Left ventricle myocardium inferior (tissue), 1 donor: ENCODE measurements at regions not wholly inside any gene's neighbourhood (a gene's known extent, or its start where the extent isn't known, plus 50 kb on each side); places are given as distances from the start of the nearest gene placed in this dataset.

ENCODE experiments used
- DNase-seq: peaks from one replicate; pipeline ENCODE4 v3.0.0-alpha.2; 2020
- H3K27ac ChIP-seq: fragments of 200-600 bp; replicated peaks from 2 replicates; pipeline ENCODE4 v1.8.0; 2021
- H3K27me3 ChIP-seq: fragments of 200-600 bp; 2 replicates; pipeline ENCODE4 v1.8.0; 2021; ENCODE audit warnings: low read depth
- H3K36me3 ChIP-seq: fragments of 200-600 bp; 2 replicates; pipeline ENCODE4 v1.8.0; 2021
- H3K4me1 ChIP-seq: fragments of 200-600 bp; 2 replicates; pipeline ENCODE4 v1.8.0; 2021
- H3K4me3 ChIP-seq: fragments of 200-600 bp; 2 replicates; pipeline ENCODE4 v1.8.0; 2021; ENCODE audit warnings: mild to moderate bottlenecking, moderate library complexity
- H3K9me3 ChIP-seq: fragments of 200-600 bp; replicated peaks from 2 replicates; pipeline ENCODE4 v1.8.0; 2021
- CTCF ChIP-seq: fragments of 200-600 bp; IDR thresholded peaks from 2 replicates; pipeline ENCODE4 v1.8.0; 2021; ENCODE audit warnings: antibody characterized with exemption, mild to moderate bottlenecking, borderline replicate concordance
- intact Hi-C: fragments of 100-400 bp; cut with micrococcal nuclease; formaldehyde crosslinking; loops from one replicate; pipeline ENCODE4 v1.11.0; 2022
- donor health status: DM: no; HTN: yes; CAD: no; lungs with severe emphysema.

- H3K4me1 ChIP-seq, result peaks cover 7% of the 10 kb centered on the region
- intact Hi-C loops, result no loop called here
- no peak for DNase-seq
- H3K4me3 ChIP-seq, result no peak overlapping the region
- TF ChIP-seq CTCF, result no peak
- no peak overlapping the region for H3K27ac ChIP-seq
- H3K36me3 ChIP-seq, result no peaks in the 10 kb centered on the region
- no peaks in the 10 kb centered on the region for H3K27me3 ChIP-seq
- H3K9me3 ChIP-seq, result peaks cover 1% of the 10 kb centered on the region
These were observed 150.1 kb upstream of the SDK2 start for GRCh38 chr17:73794336-73794735.

- intact Hi-C loops, result no loop called here
- no peak for DNase-seq
- Histone ChIP-seq H3K4me1 (peaks cover 7% of the 10 kb centered on the region), H3K4me3 (no peak overlapping the region), H3K27me3 (peaks cover 5% of the 10 kb centered on the region), H3K36me3 (no peaks in the 10 kb centered on the region), H3K9me3 (no peaks in the 10 kb centered on the region), H3K27ac (no peak overlapping the region)
- TF ChIP-seq CTCF, result no peak
These were observed 151.5 kb upstream of the SDK2 start for GRCh38 chr17:73795730-73796129.

- no peak overlapping the region for H3K27ac ChIP-seq
- DNase-seq, result no peak
- H3K9me3 ChIP-seq, result peaks cover 3% of the 10 kb centered on the region
- intact Hi-C loops, result no loop called here
- no peak overlapping the region for H3K4me3 ChIP-seq
- H3K36me3 ChIP-seq, result no peaks in the 10 kb centered on the region
- peaks cover 19% of the 10 kb centered on the region for H3K27me3 ChIP-seq
- TF ChIP-seq CTCF, result no peak
- peaks cover 7% of the 10 kb centered on the region for H3K4me1 ChIP-seq
These were observed 153.4 kb upstream of the SDK2 start for GRCh38 chr17:73797594-73798110.

- no peaks in the 10 kb centered on the region for H3K36me3 ChIP-seq
- no peak for TF ChIP-seq CTCF
- intact Hi-C loops, result no loop called here
- H3K4me1 ChIP-seq, result peaks cover 7% of the 10 kb centered on the region
- H3K4me3 ChIP-seq, result no peak overlapping the region
- no peak overlapping the region for H3K27ac ChIP-seq
- DNase-seq, result no peak
- peaks cover 9% of the 10 kb centered on the region for H3K9me3 ChIP-seq
- peaks cover 24% of the 10 kb centered on the region for H3K27me3 ChIP-seq
These were observed 154.0 kb upstream of the SDK2 start for GRCh38 chr17:73798111-73798748.

GRCh38 chr17:73799096-73799495 lies 154.9 kb upstream of the SDK2 start:
- no peak overlapping the region for H3K27ac ChIP-seq
- TF ChIP-seq CTCF, result no peak
- no peak for DNase-seq

More at GRCh38 chr17:73799096-73799495, 154.9 kb upstream of the SDK2 start:
- Histone ChIP-seq H3K4me1 (peaks cover 4% of the 10 kb centered on the region), H3K4me3 (no peak overlapping the region), H3K36me3 (no peaks in the 10 kb centered on the region), H3K9me3 (peaks cover 9% of the 10 kb centered on the region), H3K27me3 (peaks cover 32% of the 10 kb centered on the region)
- intact Hi-C loops, result no loop called here
